A549 (cell line): ENCODE measurements at regions not wholly inside any gene's neighbourhood (a gene's known extent, or its start where the extent isn't known, plus 50 kb on each side); places are given as distances from the start of the nearest gene placed in this dataset.

Experiments used
- BHLHE40 ChIP-seq: IDR thresholded peaks from 2 replicates; pipeline ENCODE4 v1.6.1; 2012; ENCODE audit warnings: low read depth, low read length, inconsistent platforms
- HOXB5 ChIP-seq: fragments of 250-450 bp; sonication (Bioruptor Pico); IDR thresholded peaks from 2 replicates; pipeline ENCODE4 v1.5.0; 2020; ENCODE audit warnings: mild to moderate bottlenecking, moderate library complexity
- MAFK ChIP-seq: fragments of 450-650 bp; IDR thresholded peaks from 2 replicates; pipeline ENCODE4 v1.6.1; 2014; ENCODE audit not compliant: partially characterized antibody
- MAX ChIP-seq: IDR thresholded peaks from 2 replicates; pipeline ENCODE4 v1.6.1; 2012
- MAZ ChIP-seq: fragments of 150-350 bp; IDR thresholded peaks from 2 replicates; pipeline ENCODE4 v1.6.1; 2014; ENCODE audit warnings: antibody characterized with exemption, low read depth, low read length, borderline replicate concordance
- NPAS2 ChIP-seq: fragments of 250-450 bp; sonication (Bioruptor Pico); IDR thresholded peaks from 2 replicates; pipeline ENCODE4 v1.8.0; 2022; ENCODE audit warnings: mild to moderate bottlenecking, moderate library complexity, borderline replicate concordance
- POLR2A ChIP-seq: IDR thresholded peaks from 2 replicates; pipeline ENCODE4 v1.6.1; 2012; ENCODE audit warnings: mild to moderate bottlenecking, low read length
- POLR2AphosphoS2 ChIP-seq: conservative IDR thresholded peaks from 2 replicates; pipeline ENCODE4 v1.6.1; 2012; ENCODE audit warnings: low read length, improper control_type of control experiment, inconsistent platforms
- REST ChIP-seq: fragments of 200-600 bp; sonication (generic); IDR thresholded peaks from 2 replicates; pipeline ENCODE4 v1.6.1; 2016; ENCODE audit warnings: antibody characterized with exemption, mild to moderate bottlenecking, moderate library complexity
- TF ChIP-seq, protein P1 (sequence below): fragments of >200 bp; sonication (Bioruptor Twin); formaldehyde crosslinking; IDR thresholded peaks from 3 replicates; pipeline ENCODE4 v1.5.1; 2016

- TF ChIP-seq, protein P1, sequence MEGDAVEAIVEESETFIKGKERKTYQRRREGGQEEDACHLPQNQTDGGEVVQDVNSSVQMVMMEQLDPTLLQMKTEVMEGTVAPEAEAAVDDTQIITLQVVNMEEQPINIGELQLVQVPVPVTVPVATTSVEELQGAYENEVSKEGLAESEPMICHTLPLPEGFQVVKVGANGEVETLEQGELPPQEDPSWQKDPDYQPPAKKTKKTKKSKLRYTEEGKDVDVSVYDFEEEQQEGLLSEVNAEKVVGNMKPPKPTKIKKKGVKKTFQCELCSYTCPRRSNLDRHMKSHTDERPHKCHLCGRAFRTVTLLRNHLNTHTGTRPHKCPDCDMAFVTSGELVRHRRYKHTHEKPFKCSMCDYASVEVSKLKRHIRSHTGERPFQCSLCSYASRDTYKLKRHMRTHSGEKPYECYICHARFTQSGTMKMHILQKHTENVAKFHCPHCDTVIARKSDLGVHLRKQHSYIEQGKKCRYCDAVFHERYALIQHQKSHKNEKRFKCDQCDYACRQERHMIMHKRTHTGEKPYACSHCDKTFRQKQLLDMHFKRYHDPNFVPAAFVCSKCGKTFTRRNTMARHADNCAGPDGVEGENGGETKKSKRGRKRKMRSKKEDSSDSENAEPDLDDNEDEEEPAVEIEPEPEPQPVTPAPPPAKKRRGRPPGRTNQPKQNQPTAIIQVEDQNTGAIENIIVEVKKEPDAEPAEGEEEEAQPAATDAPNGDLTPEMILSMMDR: no peak
- TF ChIP-seq MAX: no peak
- no peak for TF ChIP-seq BHLHE40
- TF ChIP-seq POLR2AphosphoS2: no peak
- TF ChIP-seq REST: no peak
- no peak for TF ChIP-seq MAFK
- TF ChIP-seq POLR2A: no peak
- TF ChIP-seq HOXB5 (CRISPR knock-in tag): no peak
- TF ChIP-seq NPAS2 (CRISPR knock-in tag): no peak
- TF ChIP-seq MAZ: no peak
Observed at GRCh38 chr16:62625326-62625725, 589.1 kb upstream of the CDH8 start.
